ENCODE measurements at regions not wholly inside any gene's neighbourhood (a gene's known extent, or its start where the extent isn't known, plus 50 kb on each side); places are given as distances from the start of the nearest gene placed in this dataset.
"Not testable (repeated sequence)": the region's sequence is repeated elsewhere in the genome, so short reads cannot be mapped to it uniquely, and the experiment has no call there.

DNA sequence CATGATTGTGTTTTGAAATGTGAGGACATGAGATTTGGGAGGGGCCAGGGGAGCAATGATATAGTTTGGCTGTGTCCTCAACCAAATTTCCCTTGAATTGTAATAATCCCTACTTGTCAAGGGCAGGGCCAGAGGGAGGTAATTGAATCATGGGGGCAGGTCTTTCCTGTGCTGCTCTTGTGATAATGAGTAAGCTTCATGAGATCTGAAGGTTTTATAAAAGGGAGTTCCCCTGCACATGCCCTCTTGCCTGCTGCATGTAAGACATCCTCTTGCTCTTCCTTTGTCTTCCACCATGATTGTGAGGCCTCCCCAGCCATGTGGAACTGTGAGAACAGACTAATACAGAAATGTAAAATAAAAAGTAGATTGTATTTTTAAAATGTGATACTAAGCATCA, 1294.9 kb downstream of the ADGRL3 start:
- Histone ChIP-seq H3K27me3 (ENCODE audit: control insufficient read depth, extremely low read depth, insufficient read depth, low read length) (no peaks in the 10 kb centered on the region), H3K9me1 (ENCODE audit: control insufficient read depth, extremely low read depth, insufficient read depth, low read length) (no peaks in the 10 kb centered on the region), H3K4me2 (ENCODE audit: control insufficient read depth, extremely low read depth, insufficient read depth, low read depth, low read length) (no peak overlapping the region), H3K4me3 (ENCODE audit: control insufficient read depth in 2 of 3, extremely low read depth in 1 of 3, insufficient read depth in 2 of 3, low read depth in 1 of 3, low read length in 3 of 3) (no peak overlapping the region), H3K79me2 (ENCODE audit: control insufficient read depth, insufficient read depth, low read length) (no peaks in the 10 kb centered on the region), H3K9ac (ENCODE audit: control insufficient read depth, extremely low read depth, insufficient read depth, low read length) (no peak overlapping the region), H3K4me1 (ENCODE audit: control insufficient read depth, extremely low read depth, insufficient read depth, low read length) (no peaks in the 10 kb centered on the region), H3K36me3 (ENCODE audit: control insufficient read depth in 2 of 2, extremely low read depth in 1 of 2, insufficient read depth in 2 of 2, low read length in 2 of 2) (no peaks in the 10 kb centered on the region), H3K27ac (ENCODE audit: control insufficient read depth, insufficient read depth, low read length) (no peak overlapping the region), H3K9me3 (ENCODE audit: control insufficient read depth, low read depth, low read length) (no peaks in the 10 kb centered on the region), H4K20me1 (ENCODE audit: control insufficient read depth, extremely low read depth, insufficient read depth, low read length) (no peaks in the 10 kb centered on the region), H2AFZ (ENCODE audit: control insufficient read depth, low read length) (no peak overlapping the region)
- TF ChIP-seq, protein P1, sequence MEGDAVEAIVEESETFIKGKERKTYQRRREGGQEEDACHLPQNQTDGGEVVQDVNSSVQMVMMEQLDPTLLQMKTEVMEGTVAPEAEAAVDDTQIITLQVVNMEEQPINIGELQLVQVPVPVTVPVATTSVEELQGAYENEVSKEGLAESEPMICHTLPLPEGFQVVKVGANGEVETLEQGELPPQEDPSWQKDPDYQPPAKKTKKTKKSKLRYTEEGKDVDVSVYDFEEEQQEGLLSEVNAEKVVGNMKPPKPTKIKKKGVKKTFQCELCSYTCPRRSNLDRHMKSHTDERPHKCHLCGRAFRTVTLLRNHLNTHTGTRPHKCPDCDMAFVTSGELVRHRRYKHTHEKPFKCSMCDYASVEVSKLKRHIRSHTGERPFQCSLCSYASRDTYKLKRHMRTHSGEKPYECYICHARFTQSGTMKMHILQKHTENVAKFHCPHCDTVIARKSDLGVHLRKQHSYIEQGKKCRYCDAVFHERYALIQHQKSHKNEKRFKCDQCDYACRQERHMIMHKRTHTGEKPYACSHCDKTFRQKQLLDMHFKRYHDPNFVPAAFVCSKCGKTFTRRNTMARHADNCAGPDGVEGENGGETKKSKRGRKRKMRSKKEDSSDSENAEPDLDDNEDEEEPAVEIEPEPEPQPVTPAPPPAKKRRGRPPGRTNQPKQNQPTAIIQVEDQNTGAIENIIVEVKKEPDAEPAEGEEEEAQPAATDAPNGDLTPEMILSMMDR (optimal IDR thresholded peaks at IDR 0.05 in 1 of 3, IDR thresholded peaks at IDR 0.05 in 1 of 3, conservative IDR thresholded peaks at IDR 0.05 in 1 of 3; ENCODE audit: extremely low read depth in 1 of 3, insufficient read depth in 2 of 3, low read length in 3 of 3), result no peak
- no peak for TF ChIP-seq EZH2 (IDR thresholded peaks at IDR 0.05; ENCODE audit: low read length)
- FAIRE-seq (no peak), DNase-seq (ENCODE audit: low read depth, low spot score) (no peak)
- dilution Hi-C loops (cut with MboI; ENCODE audit: extremely low pct_ligation_motif_present, low sequenced_read_pairs), result no loop called here

DNA sequence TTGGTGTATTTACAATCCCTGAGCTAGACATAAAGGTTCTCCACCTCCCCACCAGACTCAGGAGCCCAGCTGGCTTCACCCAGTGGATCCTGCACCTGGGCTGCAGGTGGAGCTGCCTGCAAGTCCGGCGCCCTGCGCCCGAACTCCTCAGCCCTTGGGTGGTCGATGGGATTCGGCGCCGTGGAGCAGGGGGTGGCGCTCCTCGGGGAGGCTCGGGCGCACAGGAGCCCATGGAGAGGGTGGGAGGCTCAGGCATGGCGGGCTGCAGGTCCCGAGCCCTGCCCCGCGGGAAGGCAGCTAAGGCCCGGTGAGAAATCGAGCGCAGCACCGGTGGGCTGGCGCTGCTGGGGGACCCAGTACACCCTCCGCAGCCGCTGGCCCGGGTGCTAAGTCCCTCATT, 1291.6 kb downstream of the ADGRL3 start:
- H3K36me3 ChIP-seq (ENCODE audit: control insufficient read depth in 2 of 2, extremely low read depth in 1 of 2, insufficient read depth in 2 of 2, low read length in 2 of 2); H3K4me1 ChIP-seq (ENCODE audit: control insufficient read depth, extremely low read depth, insufficient read depth, low read length); H4K20me1 ChIP-seq (ENCODE audit: control insufficient read depth, extremely low read depth, insufficient read depth, low read length); H3K9ac ChIP-seq (ENCODE audit: control insufficient read depth, extremely low read depth, insufficient read depth, low read length); H3K9me3 ChIP-seq (ENCODE audit: control insufficient read depth, low read depth, low read length); DNase-seq (ENCODE audit: low read depth, low spot score); H3K27ac ChIP-seq (ENCODE audit: control insufficient read depth, insufficient read depth, low read length); FAIRE-seq; H3K4me2 ChIP-seq (ENCODE audit: control insufficient read depth, extremely low read depth, insufficient read depth, low read depth, low read length); H3K9me1 ChIP-seq (ENCODE audit: control insufficient read depth, extremely low read depth, insufficient read depth, low read length); dilution Hi-C loops (cut with MboI; ENCODE audit: extremely low pct_ligation_motif_present, low sequenced_read_pairs); H3K4me3 ChIP-seq (ENCODE audit: control insufficient read depth in 2 of 3, extremely low read depth in 1 of 3, insufficient read depth in 2 of 3, low read depth in 1 of 3, low read length in 3 of 3); H3K27me3 ChIP-seq (ENCODE audit: control insufficient read depth, extremely low read depth, insufficient read depth, low read length); H3K79me2 ChIP-seq (ENCODE audit: control insufficient read depth, insufficient read depth, low read length); H2AFZ ChIP-seq (ENCODE audit: control insufficient read depth, low read length): not testable (repeated sequence)

DNA sequence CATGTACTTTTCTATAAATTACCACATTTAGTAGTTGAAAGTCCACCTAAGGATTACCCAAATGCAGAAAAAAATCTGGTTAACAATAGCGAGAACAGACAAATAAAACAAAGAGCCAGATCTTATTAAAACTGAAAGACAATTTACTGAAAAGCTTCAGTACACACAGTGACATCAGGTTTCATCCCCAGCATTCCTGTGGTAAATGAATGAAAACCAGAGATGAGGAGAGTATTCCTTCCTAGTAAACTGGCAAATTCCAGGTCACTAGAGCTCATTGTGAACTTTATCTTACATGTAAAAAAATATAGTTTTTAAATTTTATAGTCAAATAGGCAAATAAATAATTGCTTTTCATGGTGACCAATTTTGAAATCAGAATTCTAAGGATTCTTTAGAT, 1290.5 kb downstream of the ADGRL3 start:
- no peaks in the 10 kb centered on the region for H3K9me1 ChIP-seq (ENCODE audit: control insufficient read depth, extremely low read depth, insufficient read depth, low read length)
- H3K9ac ChIP-seq (ENCODE audit: control insufficient read depth, extremely low read depth, insufficient read depth, low read length), result no peak overlapping the region
- no peak for TF ChIP-seq EZH2 (IDR thresholded peaks at IDR 0.05; ENCODE audit: low read length)
- TF ChIP-seq, protein P1 (optimal IDR thresholded peaks at IDR 0.05 in 1 of 3, IDR thresholded peaks at IDR 0.05 in 1 of 3, conservative IDR thresholded peaks at IDR 0.05 in 1 of 3; ENCODE audit: extremely low read depth in 1 of 3, insufficient read depth in 2 of 3, low read length in 3 of 3), result no peak
- H3K27ac ChIP-seq (ENCODE audit: control insufficient read depth, insufficient read depth, low read length), result no peak overlapping the region
- H2AFZ ChIP-seq (ENCODE audit: control insufficient read depth, low read length), result no peak overlapping the region
- no peaks in the 10 kb centered on the region for H3K9me3 ChIP-seq (ENCODE audit: control insufficient read depth, low read depth, low read length)
- H3K4me2 ChIP-seq (ENCODE audit: control insufficient read depth, extremely low read depth, insufficient read depth, low read depth, low read length), result no peak overlapping the region
- no peaks in the 10 kb centered on the region for H3K79me2 ChIP-seq (ENCODE audit: control insufficient read depth, insufficient read depth, low read length)
- H3K4me1 ChIP-seq (ENCODE audit: control insufficient read depth, extremely low read depth, insufficient read depth, low read length), result no peaks in the 10 kb centered on the region
- no peaks in the 10 kb centered on the region for H3K36me3 ChIP-seq (ENCODE audit: control insufficient read depth in 2 of 2, extremely low read depth in 1 of 2, insufficient read depth in 2 of 2, low read length in 2 of 2)
- H3K27me3 ChIP-seq (ENCODE audit: control insufficient read depth, extremely low read depth, insufficient read depth, low read length), result no peaks in the 10 kb centered on the region
- FAIRE-seq, result no peak
- dilution Hi-C loops (cut with MboI; ENCODE audit: extremely low pct_ligation_motif_present, low sequenced_read_pairs), result no loop called here
- no peaks in the 10 kb centered on the region for H4K20me1 ChIP-seq (ENCODE audit: control insufficient read depth, extremely low read depth, insufficient read depth, low read length)
- H3K4me3 ChIP-seq (ENCODE audit: control insufficient read depth in 2 of 3, extremely low read depth in 1 of 3, insufficient read depth in 2 of 3, low read depth in 1 of 3, low read length in 3 of 3), result no peak overlapping the region
- no peak for DNase-seq (ENCODE audit: low read depth, low spot score)

Data from keratinocyte (primary cell).